Neural crest cell (in vitro differentiated cells): ENCODE measurements at regions not wholly inside any gene's neighbourhood (a gene's known extent, or its start where the extent isn't known, plus 50 kb on each side); places are given as distances from the start of the nearest gene placed in this dataset.
A peak's percentile ranks its signal among the peaks of the same experiment; 100 is the strongest.
"Not testable (repeated sequence)": the region's sequence is repeated elsewhere in the genome, so short reads cannot be mapped to it uniquely, and the experiment has no call there.

Experiments
- DNase-seq: peaks from one replicate; pipeline ENCODE4 v3.0.0; 2021; ENCODE audit warnings: low read depth, mixed read lengths, low spot score
- H3K27ac Mint-ChIP-seq: one replicate; pipeline ENCODE4 v1.8.0; 2021; ENCODE audit warnings: mild to moderate bottlenecking, mixed read lengths; ENCODE audit not compliant: unreplicated experiment
- H3K27me3 Mint-ChIP-seq: 2 replicates; pipeline ENCODE4 v1.8.0; 2021; ENCODE audit warnings: low read depth, mild to moderate bottlenecking, mixed read lengths
- H3K36me3 Mint-ChIP-seq: 2 replicates; pipeline ENCODE4 v1.8.0; 2021; ENCODE audit warnings: low read depth, mild to moderate bottlenecking, mixed read lengths
- H3K4me1 Mint-ChIP-seq: 2 replicates; pipeline ENCODE4 v1.8.0; 2021; ENCODE audit warnings: mixed read lengths
- H3K4me3 Mint-ChIP-seq: one replicate; pipeline ENCODE4 v1.8.0; 2021; ENCODE audit warnings: mild to moderate bottlenecking, mixed read lengths
- H3K9me3 Mint-ChIP-seq: 2 replicates; pipeline ENCODE4 v1.8.0; 2021; ENCODE audit warnings: mixed read lengths
- CTCF ChIP-seq: fragments of 200-600 bp; sonication (generic); conservative IDR thresholded peaks from 2 replicates; pipeline ENCODE4 v1.5.0; 2021; ENCODE audit warnings: antibody characterized with exemption, mild to moderate bottlenecking

GRCh38 chr1:213622365-213623063 is 365.3 kb upstream of the PROX1 start:
- DNase-seq: no peak
- H3K9me3 Mint-ChIP-seq: no peaks in the 10 kb centered on the region
- H3K27ac Mint-ChIP-seq: peak overlapping the region; percentile 47
- no peaks in the 10 kb centered on the region for H3K36me3 Mint-ChIP-seq
- H3K4me1 Mint-ChIP-seq: peaks cover 4% of the 10 kb centered on the region
- H3K27me3 Mint-ChIP-seq: no peaks in the 10 kb centered on the region
- H3K4me3 Mint-ChIP-seq: no peak overlapping the region
- TF ChIP-seq CTCF: no peak

GRCh38 chr1:213623064-213623581 is 364.6 kb upstream of the PROX1 start:
- Mint-ChIP-seq H3K27me3 (no peaks in the 10 kb centered on the region), H3K36me3 (no peaks in the 10 kb centered on the region), H3K27ac (no peak overlapping the region), H3K4me1 (peaks cover 4% of the 10 kb centered on the region), H3K9me3 (no peaks in the 10 kb centered on the region), H3K4me3 (no peak overlapping the region)
- no peak for DNase-seq
- no peak for TF ChIP-seq CTCF

- H3K9me3 Mint-ChIP-seq: peaks cover 4% of the 10 kb centered on the region
- no peak overlapping the region for H3K4me3 Mint-ChIP-seq
- no peak for TF ChIP-seq CTCF
- H3K36me3 Mint-ChIP-seq: peaks cover 3% of the 10 kb centered on the region
- H3K4me1 Mint-ChIP-seq: peaks cover 4% of the 10 kb centered on the region
- DNase-seq: no peak
- H3K27me3 Mint-ChIP-seq: no peaks in the 10 kb centered on the region
- no peak overlapping the region for H3K27ac Mint-ChIP-seq
Observed at GRCh38 chr1:213623862-213624261, 363.9 kb upstream of the PROX1 start.

GRCh38 chr1:213636778-213637177 is 351.0 kb upstream of the PROX1 start:
- H3K9me3 Mint-ChIP-seq: peaks cover 12% of the 10 kb centered on the region
- H3K27me3 Mint-ChIP-seq, H3K4me3 Mint-ChIP-seq, H3K27ac Mint-ChIP-seq, DNase-seq, H3K4me1 Mint-ChIP-seq: not testable (repeated sequence)
- peaks cover 10% of the 10 kb centered on the region for H3K36me3 Mint-ChIP-seq

- H3K36me3 Mint-ChIP-seq: peaks cover 3% of the 10 kb centered on the region
Observed at GRCh38 chr1:213641312-213641711, 346.5 kb upstream of the PROX1 start.

More at GRCh38 chr1:213641312-213641711, 346.5 kb upstream of the PROX1 start:
- DNase-seq: no peak
- H3K27ac Mint-ChIP-seq: no peak overlapping the region
- no peak for TF ChIP-seq CTCF
- peaks cover 7% of the 10 kb centered on the region for H3K9me3 Mint-ChIP-seq
- no peaks in the 10 kb centered on the region for H3K4me1 Mint-ChIP-seq
- H3K4me3 Mint-ChIP-seq: no peak overlapping the region
- H3K27me3 Mint-ChIP-seq: no peaks in the 10 kb centered on the region
